ENCODE measurements at regions not wholly inside any gene's neighbourhood (a gene's known extent, or its start where the extent isn't known, plus 50 kb on each side); places are given as distances from the start of the nearest gene placed in this dataset.

GRCh38 chr2:173716458-173717052 is 248.6 kb downstream of the SP3 start:
- ATAC-seq (peak; percentile 81), DNase-seq (peak; percentile 97)
- Histone ChIP-seq H3F3A (ENCODE audit: low read length, unreplicated experiment) (no peaks in the 10 kb centered on the region), H4K20me1 (ENCODE audit: low read length) (no peaks in the 10 kb centered on the region), H3K27me3 (ENCODE audit: low read length) (no peaks in the 10 kb centered on the region), H3K36me3 (ENCODE audit: low read depth, low read length) (no peaks in the 10 kb centered on the region), H3K27ac (ENCODE audit: low read length) (peak overlapping the region; percentile 96), H3K4me2 (ENCODE audit: low read length) (peak overlapping the region; percentile 68), H3K9me2 (replicated peaks; ENCODE audit: low read length) (no peaks in the 10 kb centered on the region), H3K79me2 (ENCODE audit: low read length) (no peaks in the 10 kb centered on the region), H2AFZ (ENCODE audit: low read length) (no peak overlapping the region), H3K9me3 (ENCODE audit: low read length) (no peaks in the 10 kb centered on the region), H3K4me3 (ENCODE audit: low read length) (0 out of 2 replicates have a peak overlapping the region, but pooled peaks have one; percentile 8), H3K9ac (ENCODE audit: low read length) (peak overlapping the region; percentile 82), H3K4me1 (ENCODE audit: insufficient read depth, low read length) (peaks cover 43% of the 10 kb centered on the region)
- TF ChIP-seq EZH2 (IDR thresholded peaks at IDR 0.05; ENCODE audit: low read length, unreplicated experiment), result no peak
- TF ChIP-seq CTCF (conservative IDR thresholded peaks at IDR 0.05; ENCODE audit: low read depth, low read length), result peak; percentile 42
- intact Hi-C loops (cut with micrococcal nuclease), result loop anchor here (1.0 kb wide), 7 partner anchors 33 to 315 kb away; no protein-coding TSS in a partner anchor
- CTCF ChIA-PET, result no interaction called here
- BruUV-seq (replicated peaks), result no TSS peak
- POLR2A ChIA-PET (ENCODE audit: unreplicated experiment), result no interaction called here

- POLR2A ChIA-PET (ENCODE audit: unreplicated experiment), result no interaction called here
- Histone ChIP-seq H3K27me3 (ENCODE audit: low read length) (no peaks in the 10 kb centered on the region), H3K4me2 (ENCODE audit: low read length) (no peak overlapping the region), H4K20me1 (ENCODE audit: low read length) (no peaks in the 10 kb centered on the region), H3K9ac (ENCODE audit: low read length) (no peak overlapping the region), H3F3A (ENCODE audit: low read length, unreplicated experiment) (no peaks in the 10 kb centered on the region), H3K36me3 (ENCODE audit: low read depth, low read length) (no peaks in the 10 kb centered on the region), H3K9me2 (replicated peaks; ENCODE audit: low read length) (no peaks in the 10 kb centered on the region), H2AFZ (ENCODE audit: low read length) (no peak overlapping the region), H3K79me2 (ENCODE audit: low read length) (no peaks in the 10 kb centered on the region), H3K4me1 (ENCODE audit: insufficient read depth, low read length) (peaks cover 31% of the 10 kb centered on the region), H3K9me3 (ENCODE audit: low read length) (no peaks in the 10 kb centered on the region), H3K27ac (ENCODE audit: low read length) (no peak overlapping the region), H3K4me3 (ENCODE audit: low read length) (no peak overlapping the region)
- CTCF ChIA-PET, result no interaction called here
- ATAC-seq (no peak), DNase-seq (no peak)
- no TSS peak for BruUV-seq (replicated peaks)
- intact Hi-C loops (cut with micrococcal nuclease), result no loop called here
- TF ChIP-seq EZH2 (IDR thresholded peaks at IDR 0.05; ENCODE audit: low read length, unreplicated experiment) (no peak), CTCF (conservative IDR thresholded peaks at IDR 0.05; ENCODE audit: low read depth, low read length) (no peak), EZH2phosphoT487 (IDR thresholded peaks at IDR 0.05; ENCODE audit: borderline replicate concordance, low read length) (no peak)
Observed at GRCh38 chr2:173719471-173719870, 245.7 kb downstream of the SP3 start.

- Histone ChIP-seq H3K9ac (ENCODE audit: low read length) (no peak overlapping the region), H3K9me3 (ENCODE audit: low read length) (no peaks in the 10 kb centered on the region), H3K79me2 (ENCODE audit: low read length) (no peaks in the 10 kb centered on the region), H3F3A (ENCODE audit: low read length, unreplicated experiment) (no peaks in the 10 kb centered on the region), H3K4me3 (ENCODE audit: low read length) (no peak overlapping the region), H4K20me1 (ENCODE audit: low read length) (no peaks in the 10 kb centered on the region), H3K4me1 (ENCODE audit: insufficient read depth, low read length) (peaks cover 23% of the 10 kb centered on the region), H3K4me2 (ENCODE audit: low read length) (no peak overlapping the region), H3K36me3 (ENCODE audit: low read depth, low read length) (no peaks in the 10 kb centered on the region), H3K27ac (ENCODE audit: low read length) (no peak overlapping the region), H3K9me2 (replicated peaks; ENCODE audit: low read length) (no peaks in the 10 kb centered on the region), H3K27me3 (ENCODE audit: low read length) (no peaks in the 10 kb centered on the region), H2AFZ (ENCODE audit: low read length) (no peak overlapping the region)
- BruUV-seq (replicated peaks), result no TSS peak
- POLR2A ChIA-PET (ENCODE audit: unreplicated experiment), result no interaction called here
- no peak for TF ChIP-seq EZH2 (IDR thresholded peaks at IDR 0.05; ENCODE audit: low read length, unreplicated experiment)
- no peak for TF ChIP-seq CTCF (conservative IDR thresholded peaks at IDR 0.05; ENCODE audit: low read depth, low read length)
- no peak for TF ChIP-seq EZH2phosphoT487 (IDR thresholded peaks at IDR 0.05; ENCODE audit: borderline replicate concordance, low read length)
- intact Hi-C loops (cut with micrococcal nuclease), result no loop called here
- CTCF ChIA-PET, result no interaction called here
- DNase-seq, result peak; percentile 13
- ATAC-seq, result no peak
Observed at GRCh38 chr2:173720306-173720705, 244.9 kb downstream of the SP3 start.

Measured in PC-3 (cell line).